Ishikawa (cell line): ENCODE measurements at regions not wholly inside any gene's neighbourhood (a gene's known extent, or its start where the extent isn't known, plus 50 kb on each side); places are given as distances from the start of the nearest gene placed in this dataset.

Experiments
- CEBPB ChIP-seq: IDR thresholded peaks from 2 replicates; pipeline ENCODE4 v1.6.1; 2012
- CREB1 ChIP-seq: IDR thresholded peaks from 2 replicates; pipeline ENCODE4 v1.6.1; 2012; ENCODE audit warnings: low read depth
- EGR1 ChIP-seq: IDR thresholded peaks from 2 replicates; pipeline ENCODE4 v1.6.1; 2012
- EP300 ChIP-seq: IDR thresholded peaks from 2 replicates; pipeline ENCODE4 v1.6.1; 2012; ENCODE audit warnings: borderline replicate concordance
- FOXM1 ChIP-seq: IDR thresholded peaks from 2 replicates; pipeline ENCODE4 v1.6.1; 2012; ENCODE audit warnings: low read depth, borderline replicate concordance
- MAX ChIP-seq: IDR thresholded peaks from 2 replicates; pipeline ENCODE4 v1.6.1; 2012
- NFIC ChIP-seq: IDR thresholded peaks from 2 replicates; pipeline ENCODE4 v1.6.1; 2012
- RAD21 ChIP-seq: IDR thresholded peaks from 2 replicates; pipeline ENCODE4 v1.6.1; 2012; ENCODE audit warnings: low read depth
- REST ChIP-seq: IDR thresholded peaks from 2 replicates; pipeline ENCODE4 v1.6.1; 2012; ENCODE audit warnings: low read depth, mild to moderate bottlenecking
- TAF1 ChIP-seq: IDR thresholded peaks from 2 replicates; pipeline ENCODE4 v1.6.1; 2012; ENCODE audit warnings: low read depth, mild to moderate bottlenecking
- TCF12 ChIP-seq: IDR thresholded peaks from 2 replicates; pipeline ENCODE4 v1.6.1; 2012; ENCODE audit warnings: low read depth
- TEAD4 ChIP-seq: IDR thresholded peaks from 2 replicates; pipeline ENCODE4 v1.6.1; 2012
- USF1 ChIP-seq: IDR thresholded peaks from 2 replicates; pipeline ENCODE4 v1.6.1; 2012
- YY1 ChIP-seq: IDR thresholded peaks from 2 replicates; pipeline ENCODE4 v1.6.1; 2012; ENCODE audit warnings: low read depth
- ZBTB7A ChIP-seq: IDR thresholded peaks from 2 replicates; pipeline ENCODE4 v1.6.1; 2012; ENCODE audit warnings: low read depth

- TF ChIP-seq USF1 (no peak), YY1 (no peak), CREB1 (no peak), EP300 (no peak), ZBTB7A (no peak), RAD21 (no peak), TCF12 (no peak), TAF1 (no peak)
Measured at GRCh38 chr2:228768818-228769217, 502.3 kb downstream of the PID1 start.

- TF ChIP-seq TCF12: no peak
- TF ChIP-seq CEBPB: no peak
- TF ChIP-seq EP300: no peak
- no peak for TF ChIP-seq FOXM1
- no peak for TF ChIP-seq NFIC
- no peak for TF ChIP-seq TEAD4
- no peak for TF ChIP-seq USF1
- no peak for TF ChIP-seq YY1
- no peak for TF ChIP-seq RAD21
Measured at GRCh38 chr2:228767196-228767595, 503.9 kb downstream of the PID1 start.

- TF ChIP-seq USF1 (no peak), TEAD4 (no peak), RAD21 (no peak), YY1 (no peak), NFIC (no peak), EP300 (no peak)
Measured at GRCh38 chr2:228763379-228763981, 507.6 kb downstream of the PID1 start.

GRCh38 chr2:228762565-228762964 is 508.5 kb downstream of the PID1 start:
- no peak for TF ChIP-seq MAX
- TF ChIP-seq YY1: no peak
- no peak for TF ChIP-seq USF1
- TF ChIP-seq CEBPB: no peak
- TF ChIP-seq TEAD4: no peak
- TF ChIP-seq REST: no peak
- no peak for TF ChIP-seq TCF12

GRCh38 chr2:228747483-228747882 is 523.6 kb downstream of the PID1 start:
- TF ChIP-seq REST (no peak), FOXM1 (no peak), NFIC (no peak), YY1 (no peak), EGR1 (no peak), TAF1 (no peak), TEAD4 (no peak), TCF12 (no peak), CEBPB (no peak), USF1 (no peak), EP300 (no peak), RAD21 (no peak), MAX (no peak), ZBTB7A (no peak), CREB1 (no peak)
